CD4-positive, alpha-beta T cell treated with Interleukin-4 for 4 hours (primary cell): ENCODE measurements at regions not wholly inside any gene's neighbourhood (a gene's known extent, or its start where the extent isn't known, plus 50 kb on each side); places are given as distances from the start of the nearest gene placed in this dataset.

Source experiments
- DNase-seq: peaks from one replicate; pipeline ENCODE4 v3.0.0-alpha.2; 2020

DNA sequence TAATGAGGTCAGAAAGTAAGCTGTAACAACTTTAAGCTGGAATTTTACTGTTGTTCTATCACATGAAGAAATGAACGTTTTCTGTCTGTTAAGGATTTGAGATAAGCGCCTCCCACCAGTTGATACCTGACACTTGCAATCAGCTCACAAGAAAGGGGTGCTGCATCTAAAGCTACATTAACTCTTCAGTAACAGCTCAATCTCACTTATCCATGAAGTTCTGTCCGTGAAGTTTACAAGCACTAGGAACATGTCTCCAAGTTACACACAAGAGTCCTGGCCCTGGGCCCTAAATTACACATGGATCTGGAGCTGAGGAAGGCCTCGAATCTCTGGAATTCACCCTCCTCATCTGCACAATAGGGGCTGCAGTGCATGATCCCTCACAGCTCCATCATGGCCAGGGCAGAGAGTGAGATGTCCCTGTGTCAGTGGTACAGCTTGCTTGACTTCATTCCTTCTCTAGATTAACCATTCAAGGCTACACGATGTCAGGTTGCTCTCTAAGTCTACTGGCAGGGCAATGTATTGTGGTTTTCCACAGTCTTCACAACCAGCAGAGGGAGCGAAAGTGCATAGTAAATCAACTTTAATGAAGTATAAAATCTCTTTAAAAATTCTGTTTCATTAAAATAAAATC lies 182.4 kb upstream of the MCHR2 start:
- DNase-seq = no peak

DNA sequence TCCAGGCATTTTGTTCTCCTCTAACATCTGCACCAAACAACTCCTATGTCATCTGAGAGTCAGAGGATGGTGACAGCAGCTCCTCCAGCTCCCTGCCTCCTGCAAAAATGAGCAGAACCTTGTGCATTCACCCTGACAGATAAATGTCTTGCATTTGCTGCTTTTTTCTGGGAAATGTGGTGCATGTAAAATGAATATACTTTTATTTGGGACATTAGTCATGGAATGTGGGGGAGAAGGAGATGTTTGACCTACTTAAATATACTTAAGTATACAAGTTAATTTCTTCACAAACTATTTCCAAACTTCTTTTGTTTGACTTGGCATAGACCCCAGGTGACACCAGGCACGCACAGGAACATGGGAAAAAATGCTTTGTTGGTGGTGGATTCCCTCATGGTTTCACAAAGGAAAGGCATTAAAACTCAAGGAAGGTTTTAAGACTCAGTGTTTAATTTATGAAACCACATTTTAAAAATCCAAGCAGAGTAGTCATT lies 181.8 kb upstream of the MCHR2 start:
- no peak for DNase-seq

DNA sequence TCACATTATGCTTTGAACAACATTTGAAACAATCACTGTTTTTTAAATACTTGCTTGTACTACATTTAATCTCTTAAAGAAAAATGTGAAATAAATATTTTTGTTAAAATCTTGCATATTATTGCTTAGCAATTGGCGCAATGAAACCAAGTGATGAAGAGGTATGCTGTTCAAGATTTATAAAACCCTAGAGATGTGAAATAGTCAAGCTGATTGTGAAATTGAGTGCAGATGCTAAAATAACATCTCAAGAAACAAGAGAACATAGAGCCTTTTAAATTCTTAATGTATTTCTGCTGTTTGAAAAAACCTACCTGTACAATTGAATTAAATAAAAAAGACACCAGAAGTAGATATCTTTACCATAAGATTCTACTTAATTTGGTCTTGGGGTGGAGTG lies 179.2 kb upstream of the MCHR2 start:
- DNase-seq = no peak

DNA sequence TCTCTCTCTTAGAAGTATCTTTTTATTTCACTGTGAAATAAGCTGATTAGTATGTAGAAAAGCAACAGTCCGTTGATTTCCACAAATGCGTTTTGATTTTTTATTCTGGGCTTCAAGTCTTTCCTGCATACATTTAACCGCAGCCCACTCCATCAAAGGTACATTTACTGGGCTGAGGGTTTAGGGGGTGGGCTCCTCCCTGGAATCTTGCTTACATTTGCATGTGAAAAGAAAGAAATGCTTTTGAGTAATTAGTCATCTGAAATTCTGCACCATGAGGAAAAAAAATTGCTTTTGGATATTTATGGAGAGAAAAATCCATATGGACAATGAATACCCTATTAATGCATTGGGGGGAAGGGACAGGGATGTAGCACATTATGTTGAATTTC lies 178.3 kb upstream of the MCHR2 start:
- DNase-seq = no peak

DNA sequence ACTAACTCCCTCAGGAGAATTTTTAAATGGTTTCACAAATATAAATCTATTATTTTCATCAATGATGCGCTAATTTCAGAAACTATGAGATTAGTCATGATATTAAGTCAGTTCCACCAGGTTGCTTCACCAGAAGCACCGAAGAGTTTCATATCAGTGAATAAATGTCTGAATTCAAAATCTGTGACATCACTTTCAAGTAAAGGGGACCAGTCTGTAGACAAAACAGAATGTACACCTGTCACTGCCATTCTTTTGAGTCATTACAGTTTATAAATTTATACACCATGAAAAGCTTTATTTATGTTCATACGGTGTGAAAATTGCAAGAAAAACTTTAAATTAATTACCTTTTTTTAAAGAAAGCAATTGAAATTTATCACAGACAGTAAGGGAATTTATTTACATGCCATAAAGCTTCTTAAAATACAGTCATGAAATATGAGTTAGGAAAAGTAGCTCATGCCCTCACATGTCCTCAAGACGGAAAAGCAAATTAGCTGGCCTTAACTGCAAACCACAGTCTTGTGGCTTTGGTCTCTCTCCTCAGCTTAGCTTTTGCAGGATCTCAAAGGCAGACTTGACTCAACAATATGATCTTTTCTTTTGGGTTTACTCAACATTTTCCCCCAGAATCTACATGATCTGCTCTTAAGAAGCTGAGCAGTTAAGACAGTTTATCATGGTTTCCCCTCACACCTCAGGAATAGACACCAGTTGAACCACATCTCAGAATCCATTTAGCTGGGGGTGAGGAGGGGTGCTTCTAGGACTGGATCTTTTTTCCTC lies 177.7 kb upstream of the MCHR2 start:
- no peak for DNase-seq

DNA sequence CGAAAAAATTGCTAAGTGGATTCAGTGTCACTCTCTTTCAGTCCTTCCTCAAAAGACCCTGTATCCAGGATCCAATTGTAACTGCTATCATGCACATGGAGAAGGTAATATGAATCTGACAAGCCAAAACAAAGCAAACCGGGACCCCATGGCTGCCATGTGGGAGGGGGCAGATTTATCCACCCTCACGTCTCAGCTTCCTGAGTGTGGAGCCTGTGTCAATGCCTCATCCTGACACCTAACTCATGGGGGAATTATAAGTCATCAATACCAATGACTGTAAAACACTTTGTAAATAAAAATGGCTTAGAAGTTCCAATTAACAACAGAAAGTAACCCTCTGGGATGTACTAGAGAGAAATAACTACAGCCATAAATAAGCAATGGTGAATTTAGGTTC lies 174.1 kb upstream of the MCHR2 start:
- no peak for DNase-seq

DNA sequence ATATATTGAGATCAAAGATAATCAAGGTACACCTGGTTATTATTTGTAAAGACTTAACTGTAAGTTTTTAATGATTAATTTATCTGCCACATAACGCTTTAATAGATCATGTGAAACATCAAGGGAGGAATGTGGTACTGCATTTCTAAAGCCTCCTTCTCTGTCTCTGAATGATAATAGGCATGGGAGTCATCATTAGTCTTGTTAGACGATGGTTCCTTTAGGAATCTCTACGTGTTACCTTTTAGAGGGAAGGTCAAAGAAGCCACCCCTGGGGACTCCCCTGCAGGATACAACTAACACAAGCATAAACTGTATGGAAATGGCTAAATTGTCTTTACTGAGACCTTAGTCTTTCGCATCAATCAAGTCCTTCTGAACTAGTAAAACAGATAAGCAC lies 173.6 kb upstream of the MCHR2 start:
- no peak for DNase-seq

DNA sequence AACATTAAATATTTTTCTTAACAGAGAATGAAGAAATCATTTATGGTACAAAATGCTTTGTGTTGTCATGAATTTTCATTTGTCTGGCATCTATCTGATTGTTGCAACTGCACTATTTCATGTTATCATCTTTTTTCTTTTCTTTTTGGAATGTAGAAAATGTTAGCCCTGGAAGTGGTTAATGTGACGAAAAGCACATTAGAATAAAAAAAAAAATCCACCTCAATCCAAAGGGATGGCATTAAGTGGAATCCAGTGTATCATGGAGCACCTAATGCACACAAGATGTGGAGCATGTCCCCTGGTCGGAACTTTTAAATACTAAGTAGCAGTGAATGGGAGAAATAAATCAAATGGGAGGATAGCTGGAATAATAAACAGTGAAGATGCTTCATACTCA lies 172.9 kb upstream of the MCHR2 start:
- no peak for DNase-seq

DNA sequence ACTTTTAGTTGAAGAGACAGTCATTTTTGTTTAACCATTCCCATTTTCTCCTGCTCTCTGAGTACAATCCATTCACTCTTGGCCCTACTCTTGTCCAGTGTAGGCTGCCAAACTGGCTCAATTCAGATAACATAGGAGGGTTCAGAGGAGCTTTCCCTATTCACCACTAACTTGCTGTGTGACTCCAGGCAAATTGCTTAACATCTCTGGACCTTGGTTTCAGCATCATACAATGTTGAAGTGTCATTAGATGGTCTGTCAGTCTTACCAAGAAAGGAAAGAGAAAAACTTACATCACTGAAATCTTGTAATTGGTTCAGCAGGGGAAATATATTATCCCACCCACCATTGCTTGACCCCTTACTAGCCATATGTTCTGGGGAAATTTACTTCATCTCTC lies 171.4 kb upstream of the MCHR2 start:
- DNase-seq = no peak

DNA sequence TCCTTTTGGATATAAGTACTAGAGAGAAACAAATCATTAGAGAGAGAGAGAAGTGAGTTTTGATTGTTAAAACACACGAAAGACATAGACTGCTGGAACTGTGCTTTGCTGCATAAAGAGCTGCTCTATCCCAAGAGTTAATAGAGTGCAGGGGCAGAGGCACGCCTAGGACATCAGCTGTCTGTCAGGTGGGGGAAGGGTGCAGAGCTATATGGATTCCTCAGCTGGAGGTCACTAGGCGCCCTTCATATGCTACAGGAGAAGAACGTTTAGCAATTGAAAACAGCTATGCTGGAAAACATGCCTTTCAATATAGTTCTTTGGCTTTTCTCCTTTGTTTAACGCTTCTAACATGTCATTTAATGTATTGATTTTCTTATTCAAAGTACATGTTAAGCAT lies 169.0 kb upstream of the MCHR2 start:
- no peak for DNase-seq

DNA sequence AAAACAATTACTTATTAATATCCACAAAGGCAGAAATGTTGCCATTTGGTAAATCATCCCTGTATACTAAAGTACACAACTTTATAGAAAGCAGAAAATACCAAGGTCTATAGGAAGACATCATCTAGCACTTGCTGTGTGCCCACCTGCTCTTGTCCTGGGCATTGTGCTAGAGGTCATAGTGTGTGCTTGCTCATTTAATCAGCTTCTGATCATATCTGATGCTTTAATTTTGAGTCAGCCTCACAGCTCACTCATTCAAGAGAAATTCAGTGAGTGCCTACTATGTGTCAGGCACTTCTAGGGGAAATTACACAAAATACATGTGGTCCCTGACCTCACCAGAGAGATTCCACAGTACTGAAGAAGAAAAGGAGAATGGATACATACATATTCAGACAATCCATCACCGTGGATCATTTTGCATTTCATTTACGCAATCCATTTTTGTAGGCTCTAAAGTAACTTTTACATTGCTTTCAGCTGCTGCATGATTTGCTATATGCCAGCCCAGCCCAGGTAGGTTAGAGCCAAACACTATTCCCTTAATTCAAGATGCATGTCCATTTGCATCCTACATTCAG lies 167.9 kb upstream of the MCHR2 start:
- no peak for DNase-seq

DNA sequence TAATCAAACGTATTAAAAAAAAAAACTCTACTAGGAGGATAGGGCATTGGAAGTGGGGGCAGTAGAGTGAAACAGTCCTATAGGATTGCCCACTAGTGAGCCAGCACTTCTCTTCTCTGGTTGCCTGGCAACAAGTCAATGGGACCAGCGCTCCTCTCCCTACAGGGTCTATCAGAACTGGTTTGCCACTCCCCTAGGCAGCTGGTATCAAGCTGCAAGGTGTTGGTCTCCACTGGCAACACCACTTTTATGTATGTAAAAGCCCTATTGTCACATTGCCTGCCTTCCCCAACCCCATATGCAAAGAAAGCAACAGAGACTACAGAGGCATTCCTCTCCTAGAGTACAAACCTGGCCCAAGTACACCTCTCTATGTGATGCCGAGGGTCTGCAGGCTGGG lies 166.9 kb upstream of the MCHR2 start:
- DNase-seq = no peak

DNA sequence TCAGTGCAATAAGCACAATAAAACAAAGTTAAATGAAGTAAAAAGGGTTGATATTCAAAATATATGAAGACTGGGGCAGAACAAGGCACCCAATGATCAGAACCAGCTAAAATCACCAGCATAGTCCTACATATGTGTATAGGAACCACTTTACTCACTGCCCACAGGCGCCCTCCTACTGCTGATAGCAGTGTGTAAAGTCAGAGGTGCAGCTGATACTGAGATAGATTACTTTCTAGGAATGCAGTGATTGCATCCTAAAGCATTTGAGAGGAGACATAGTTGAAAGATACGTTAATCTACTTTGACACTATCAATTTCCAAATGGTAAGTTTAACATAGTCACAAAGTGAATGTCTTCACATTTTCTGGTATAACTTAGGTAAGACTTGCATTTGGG lies 161.1 kb upstream of the MCHR2 start:
- no peak for DNase-seq

DNA sequence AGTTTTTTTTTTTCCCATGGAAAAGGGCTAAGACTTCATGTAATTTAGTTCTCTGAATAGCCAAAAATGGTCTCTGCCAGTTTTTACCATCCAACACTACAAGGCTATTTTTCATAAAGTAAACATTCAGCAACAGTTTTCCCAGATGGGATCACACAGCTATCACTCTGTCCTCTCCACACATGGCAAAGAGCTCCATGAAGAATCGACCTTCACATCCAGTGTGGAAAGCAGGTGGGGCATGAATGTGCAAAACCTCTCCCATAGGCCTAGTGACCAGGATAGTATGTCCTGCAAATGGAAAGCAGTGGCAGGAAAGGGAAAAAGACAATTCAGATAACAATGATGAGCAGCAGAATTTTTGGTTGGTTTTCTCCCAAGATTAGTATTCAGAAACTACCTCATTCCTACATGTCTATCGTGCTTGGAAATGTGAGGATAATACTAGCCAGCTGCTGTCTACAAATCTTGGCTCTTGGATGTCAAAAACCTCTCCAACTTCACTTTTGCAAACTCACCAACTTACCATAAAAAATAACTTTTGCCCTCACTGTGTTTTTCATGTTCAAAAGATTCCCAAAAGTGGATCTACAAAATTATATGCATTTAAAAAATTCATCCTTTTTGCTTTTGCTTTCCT lies 159.7 kb upstream of the MCHR2 start:
- DNase-seq = no peak

DNA sequence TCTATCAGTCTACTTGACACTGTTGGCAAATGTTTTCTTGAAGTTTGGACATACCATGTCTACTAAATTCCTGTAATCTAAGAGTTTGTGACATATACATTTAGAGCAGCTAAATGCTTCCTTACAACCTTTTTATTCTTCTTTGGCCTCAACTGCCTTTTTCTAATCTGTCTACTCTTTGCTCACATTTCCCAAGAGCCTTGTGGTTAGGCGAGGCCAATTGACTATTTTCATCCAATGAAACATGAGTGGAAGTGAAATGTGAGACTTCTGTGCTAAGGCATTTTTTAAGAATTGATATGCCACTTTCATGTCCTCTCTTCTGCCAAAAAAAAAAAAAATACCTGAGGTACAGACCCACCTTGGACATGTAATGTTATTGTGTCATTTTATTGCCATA lies 158.2 kb upstream of the MCHR2 start:
- no peak for DNase-seq

DNA sequence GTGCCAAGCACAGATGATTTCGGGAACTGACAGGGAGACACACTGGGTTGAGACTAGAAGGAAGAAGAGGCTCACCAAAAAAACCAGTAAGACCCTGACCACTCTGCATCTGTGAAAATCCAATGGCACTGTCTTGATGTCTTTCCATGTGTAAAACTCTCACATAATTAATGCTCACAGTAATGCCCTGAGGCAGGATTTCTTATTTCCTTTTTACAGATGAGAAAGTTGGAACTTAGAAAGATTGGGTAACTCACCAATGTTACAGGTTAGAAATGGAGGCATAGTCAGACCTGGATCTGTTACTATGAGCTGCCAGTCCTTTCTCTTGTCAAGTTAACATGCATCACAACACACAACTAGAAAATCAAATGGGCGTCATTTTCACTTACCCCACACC lies 151.0 kb upstream of the MCHR2 start:
- DNase-seq = no peak

DNA sequence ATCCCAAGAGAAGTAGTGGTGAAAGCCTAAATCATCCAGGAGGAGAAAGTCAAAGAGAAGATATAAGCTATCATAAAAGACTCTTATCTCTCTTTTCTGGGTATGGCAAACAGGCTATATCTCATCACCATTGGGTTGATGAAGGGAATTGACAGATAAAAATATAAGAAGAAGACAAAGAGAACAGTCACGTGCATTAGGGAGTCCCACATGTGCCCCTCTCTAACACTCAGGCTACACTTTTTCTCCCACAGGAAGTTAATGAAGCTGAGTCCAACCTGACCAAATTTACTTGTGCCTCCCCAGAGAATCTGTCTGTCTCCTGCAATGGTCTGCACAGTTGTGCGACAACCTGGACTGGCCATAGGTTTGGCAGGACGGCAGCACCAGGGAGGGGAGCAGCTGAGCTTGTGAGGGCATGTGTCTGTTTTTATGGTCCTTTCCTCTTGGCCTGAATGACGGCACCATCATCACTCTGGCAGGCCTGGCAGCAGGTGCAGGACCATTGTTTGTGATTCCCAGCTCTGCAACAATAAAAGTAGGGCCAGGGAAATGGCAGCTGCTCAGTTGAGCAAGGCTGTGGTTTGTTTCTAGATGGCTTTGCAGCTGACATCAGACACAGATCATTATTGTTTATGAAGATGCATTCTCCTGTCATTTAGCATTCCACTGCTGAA lies 144.5 kb upstream of the MCHR2 start:
- DNase-seq = no peak

DNA sequence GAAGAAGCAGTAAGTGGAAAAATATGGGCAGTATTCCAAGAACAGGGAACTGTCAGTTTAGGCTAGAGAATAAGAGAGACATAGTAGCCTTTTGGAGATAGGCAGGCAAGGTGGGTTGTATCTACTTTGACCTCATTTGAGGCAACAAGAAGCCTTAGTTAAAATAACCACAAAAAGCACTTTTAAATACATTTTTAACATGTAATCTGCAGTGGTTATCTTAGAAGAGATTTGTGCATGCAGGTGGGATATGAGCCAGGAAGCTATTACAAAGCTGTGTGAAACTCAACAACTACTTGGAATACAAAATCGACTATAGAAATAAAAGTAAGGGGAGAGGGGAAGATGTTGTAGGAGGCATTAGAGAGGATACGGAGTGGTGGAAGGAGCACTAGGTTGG lies 143.7 kb upstream of the MCHR2 start:
- no peak for DNase-seq

DNA sequence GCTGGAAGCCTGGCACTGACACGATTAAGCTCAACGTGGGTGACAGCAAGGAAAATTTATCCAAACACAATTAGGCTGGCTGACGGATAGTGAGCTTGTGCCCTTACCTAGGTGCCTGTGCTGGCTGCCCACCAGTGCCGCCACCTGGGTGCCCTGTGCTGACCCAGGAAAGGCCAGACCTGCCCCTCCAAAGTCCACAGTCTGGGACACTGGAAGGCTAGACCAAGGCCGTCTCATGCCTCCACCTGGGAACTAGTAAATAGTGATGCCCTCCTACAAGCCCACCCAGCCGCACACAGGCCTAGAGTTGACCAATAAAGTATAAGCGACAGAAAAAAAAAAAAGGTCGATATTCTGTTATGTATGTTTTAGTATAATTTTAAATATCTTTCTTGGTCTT lies 142.6 kb upstream of the MCHR2 start:
- DNase-seq = no peak

DNA sequence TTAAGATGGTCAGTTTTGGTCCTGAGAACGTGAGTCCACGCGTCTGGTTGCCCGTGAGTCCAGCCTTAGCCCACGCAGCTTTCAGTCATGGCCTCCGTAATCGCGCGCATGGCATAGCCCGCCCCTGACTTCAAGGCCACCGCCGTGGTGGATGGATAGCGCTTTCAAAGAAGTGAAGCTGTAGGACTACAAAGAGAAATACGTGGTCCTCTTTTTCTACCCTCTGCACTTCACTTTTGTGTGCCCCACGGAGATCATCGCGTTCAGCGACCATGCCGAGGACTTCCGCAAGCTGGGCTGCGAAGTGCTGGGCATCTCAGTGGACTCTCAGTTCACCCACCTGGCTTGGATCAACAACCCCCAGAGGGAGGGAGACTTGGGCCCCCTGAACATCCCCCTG lies 142.0 kb upstream of the MCHR2 start:
- no peak for DNase-seq

DNA sequence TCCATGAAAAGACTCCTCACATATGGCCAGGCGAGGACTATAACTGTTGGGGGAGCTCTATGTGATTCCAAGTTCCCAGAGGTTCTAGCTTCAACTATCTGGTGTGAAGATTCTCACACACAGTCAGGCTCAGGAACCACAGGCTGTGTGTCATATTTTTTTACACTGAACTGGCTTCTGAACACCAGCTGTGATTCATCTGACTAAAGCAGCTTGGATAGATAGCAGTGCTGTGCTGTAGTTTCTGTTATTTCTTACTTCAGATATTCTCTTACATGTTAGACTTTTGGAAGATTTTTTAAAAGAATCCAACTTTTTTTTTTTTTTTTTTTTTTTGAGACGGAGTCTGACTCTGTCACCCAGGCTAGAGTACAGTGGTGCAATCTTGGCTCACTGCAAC lies 140.7 kb upstream of the MCHR2 start:
- no peak for DNase-seq

DNA sequence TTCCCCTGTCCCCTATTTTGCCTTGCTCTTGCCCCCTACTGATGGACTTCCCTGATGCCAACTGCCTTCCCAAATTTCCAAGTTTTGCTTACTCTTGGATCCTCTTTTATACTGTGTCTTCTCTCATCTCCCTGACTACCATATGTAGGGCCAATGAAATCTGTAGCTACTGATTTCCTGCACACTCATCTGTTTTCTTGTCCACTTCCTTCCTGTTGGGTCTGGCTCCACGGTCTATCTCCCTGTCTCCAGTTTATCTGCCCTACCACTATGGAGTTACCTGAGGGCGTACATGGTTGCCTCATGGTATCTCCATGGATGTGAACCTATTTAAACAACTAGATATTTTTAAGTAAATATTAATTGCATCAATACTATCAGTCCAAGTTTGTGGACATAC lies 140.3 kb upstream of the MCHR2 start:
- DNase-seq = no peak

DNA sequence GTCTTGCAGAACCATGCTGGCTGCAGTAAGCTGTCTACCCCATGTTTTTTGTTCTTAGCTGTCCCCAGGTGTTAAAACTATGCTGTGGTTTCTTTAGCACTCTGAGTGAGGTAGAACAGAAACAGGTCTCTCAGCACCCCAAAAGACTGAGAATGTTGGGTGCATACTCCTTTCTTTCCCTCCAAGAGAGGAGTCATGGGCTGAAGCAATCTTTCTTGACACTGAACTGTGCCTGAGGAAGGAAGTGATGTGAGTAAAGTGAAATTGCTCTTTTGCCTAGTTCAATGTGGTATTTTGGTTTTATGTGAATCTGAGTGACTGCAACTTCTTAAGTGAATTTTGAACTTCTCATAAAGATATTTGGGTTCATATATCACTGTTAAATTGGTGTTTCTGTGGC lies 138.0 kb upstream of the MCHR2 start:
- no peak for DNase-seq
